ENCODE measurements at regions not wholly inside any gene's neighbourhood (a gene's known extent, or its start where the extent isn't known, plus 50 kb on each side); places are given as distances from the start of the nearest gene placed in this dataset.

DNA sequence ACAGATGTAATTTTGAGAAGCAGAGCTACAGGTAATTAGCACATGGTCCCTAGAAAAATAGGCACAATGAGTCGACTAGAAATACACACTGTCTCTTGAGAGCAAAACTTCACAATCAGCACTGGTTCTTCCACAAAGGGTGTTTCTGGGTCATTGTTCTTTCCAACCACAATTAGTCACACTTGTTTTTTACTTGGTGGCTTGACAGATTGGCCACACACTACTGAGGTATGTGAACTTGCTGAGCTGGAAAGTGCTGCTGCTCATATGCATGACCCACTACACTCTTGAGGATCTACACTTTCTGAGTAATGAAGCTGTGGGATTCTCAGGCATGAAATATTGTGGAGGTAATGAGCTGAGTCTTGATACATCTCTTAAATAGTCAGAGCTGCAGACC lies 347.7 kb downstream of the BCKDHB start:
- Mint-ChIP-seq H3K27me3 (ENCODE audit: insufficient read depth) (no peaks in the 10 kb centered on the region), H3K4me3 (peak overlapping the region; percentile 53; the same call in 1 of the 2 replicates), H3K27ac (peak overlapping the region; percentile 80), H3K4me1 (ENCODE audit: low read depth) (peaks cover 72% of the 10 kb centered on the region), H3K36me3 (ENCODE audit: low read depth) (peaks cover 5% of the 10 kb centered on the region), H3K9me3 (no peaks in the 10 kb centered on the region)
- peak; percentile 94 for DNase-seq
- TF ChIP-seq, protein P1, sequence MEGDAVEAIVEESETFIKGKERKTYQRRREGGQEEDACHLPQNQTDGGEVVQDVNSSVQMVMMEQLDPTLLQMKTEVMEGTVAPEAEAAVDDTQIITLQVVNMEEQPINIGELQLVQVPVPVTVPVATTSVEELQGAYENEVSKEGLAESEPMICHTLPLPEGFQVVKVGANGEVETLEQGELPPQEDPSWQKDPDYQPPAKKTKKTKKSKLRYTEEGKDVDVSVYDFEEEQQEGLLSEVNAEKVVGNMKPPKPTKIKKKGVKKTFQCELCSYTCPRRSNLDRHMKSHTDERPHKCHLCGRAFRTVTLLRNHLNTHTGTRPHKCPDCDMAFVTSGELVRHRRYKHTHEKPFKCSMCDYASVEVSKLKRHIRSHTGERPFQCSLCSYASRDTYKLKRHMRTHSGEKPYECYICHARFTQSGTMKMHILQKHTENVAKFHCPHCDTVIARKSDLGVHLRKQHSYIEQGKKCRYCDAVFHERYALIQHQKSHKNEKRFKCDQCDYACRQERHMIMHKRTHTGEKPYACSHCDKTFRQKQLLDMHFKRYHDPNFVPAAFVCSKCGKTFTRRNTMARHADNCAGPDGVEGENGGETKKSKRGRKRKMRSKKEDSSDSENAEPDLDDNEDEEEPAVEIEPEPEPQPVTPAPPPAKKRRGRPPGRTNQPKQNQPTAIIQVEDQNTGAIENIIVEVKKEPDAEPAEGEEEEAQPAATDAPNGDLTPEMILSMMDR (IDR thresholded peaks at IDR 0.05): no peak

DNA sequence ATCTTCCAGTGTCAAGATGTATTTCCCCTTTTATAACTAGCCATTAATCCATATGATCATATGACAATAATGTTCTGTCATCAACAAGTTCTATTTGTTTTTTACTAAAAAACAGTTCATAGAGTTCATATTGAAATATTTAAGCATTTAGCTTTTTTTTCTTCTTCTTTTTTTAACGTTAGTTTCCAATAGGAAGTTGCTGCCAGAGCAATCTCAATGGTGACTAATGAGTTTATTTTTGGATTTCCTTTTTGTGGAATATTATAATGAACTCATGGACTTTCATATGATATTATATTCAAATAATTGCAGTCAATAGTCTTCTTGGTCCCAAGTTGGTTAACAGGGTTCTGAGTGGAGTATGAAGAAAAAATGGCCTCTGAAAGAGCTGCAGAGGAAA lies 343.3 kb downstream of the BCKDHB start:
- Mint-ChIP-seq H3K27me3 (ENCODE audit: insufficient read depth) (no peaks in the 10 kb centered on the region), H3K27ac (peak overlapping the region; percentile 37), H3K4me1 (ENCODE audit: low read depth) (peaks cover 50% of the 10 kb centered on the region), H3K9me3 (peaks cover 10% of the 10 kb centered on the region), H3K4me3 (no peak overlapping the region), H3K36me3 (ENCODE audit: low read depth) (peaks cover 28% of the 10 kb centered on the region)
- DNase-seq: no peak
- TF ChIP-seq, protein P1 (IDR thresholded peaks at IDR 0.05): no peak

DNA sequence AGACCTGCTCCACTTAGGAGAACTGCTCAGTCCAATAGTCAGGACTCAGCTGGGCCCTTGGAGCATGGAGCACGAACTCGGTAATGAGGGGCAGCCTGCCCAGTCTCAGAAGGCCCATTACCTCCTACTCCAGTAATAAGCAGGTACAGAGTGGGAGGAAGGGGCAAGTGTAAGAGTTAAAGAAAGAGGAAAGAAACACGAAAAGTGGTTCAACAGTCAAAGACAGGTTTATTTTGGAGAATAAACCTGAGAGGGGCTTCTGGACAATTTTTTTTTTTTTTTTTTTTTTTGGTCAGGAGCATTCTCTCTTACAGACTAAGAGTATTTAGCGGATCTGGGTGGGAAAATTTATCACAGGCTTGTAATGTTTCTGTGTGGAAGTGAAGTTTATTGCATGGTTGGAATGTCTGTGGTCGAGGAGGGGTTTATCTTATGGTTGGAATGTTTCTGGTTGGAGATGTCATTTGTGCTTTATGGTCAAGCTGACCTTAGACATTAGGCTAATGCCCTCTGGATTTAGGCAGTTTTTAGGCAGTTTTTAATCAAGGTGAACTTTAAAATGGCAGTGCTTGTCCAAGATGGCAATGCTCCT lies 340.1 kb downstream of the BCKDHB start:
- Mint-ChIP-seq H3K27ac (no peak overlapping the region), H3K27me3 (ENCODE audit: insufficient read depth) (no peaks in the 10 kb centered on the region), H3K9me3 (peaks cover 10% of the 10 kb centered on the region), H3K4me1 (ENCODE audit: low read depth) (peaks cover 42% of the 10 kb centered on the region), H3K36me3 (ENCODE audit: low read depth) (peaks cover 28% of the 10 kb centered on the region), H3K4me3 (no peak overlapping the region)
- TF ChIP-seq, protein P1 (IDR thresholded peaks at IDR 0.05): no peak
- DNase-seq: no peak

DNA sequence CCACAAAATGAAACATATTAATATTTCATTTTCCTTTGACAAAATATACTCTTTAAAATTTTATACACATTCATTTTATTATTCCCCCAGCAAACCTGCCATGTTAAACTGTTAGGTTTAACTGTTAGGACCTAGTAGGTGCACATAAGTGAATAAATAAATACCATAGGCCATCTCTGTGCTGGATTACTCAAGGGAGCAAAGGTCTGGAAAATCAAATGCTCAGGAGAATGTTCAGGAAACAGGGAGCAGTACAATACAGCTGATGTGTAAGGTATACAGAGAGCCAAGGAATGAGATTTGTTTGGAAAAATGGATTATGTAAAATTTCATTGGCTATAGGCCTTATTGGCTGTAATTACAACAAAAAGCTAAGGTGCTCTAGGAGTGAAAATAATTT lies 339.3 kb downstream of the BCKDHB start:
- no peaks in the 10 kb centered on the region for H3K27me3 Mint-ChIP-seq (ENCODE audit: insufficient read depth)
- no peak overlapping the region for H3K4me3 Mint-ChIP-seq
- DNase-seq: no peak
- H3K9me3 Mint-ChIP-seq: peaks cover 10% of the 10 kb centered on the region
- TF ChIP-seq, protein P1 (IDR thresholded peaks at IDR 0.05): no peak
- no peak overlapping the region for H3K27ac Mint-ChIP-seq
- peaks cover 28% of the 10 kb centered on the region for H3K36me3 Mint-ChIP-seq (ENCODE audit: low read depth)
- peaks cover 50% of the 10 kb centered on the region for H3K4me1 Mint-ChIP-seq (ENCODE audit: low read depth)

DNA sequence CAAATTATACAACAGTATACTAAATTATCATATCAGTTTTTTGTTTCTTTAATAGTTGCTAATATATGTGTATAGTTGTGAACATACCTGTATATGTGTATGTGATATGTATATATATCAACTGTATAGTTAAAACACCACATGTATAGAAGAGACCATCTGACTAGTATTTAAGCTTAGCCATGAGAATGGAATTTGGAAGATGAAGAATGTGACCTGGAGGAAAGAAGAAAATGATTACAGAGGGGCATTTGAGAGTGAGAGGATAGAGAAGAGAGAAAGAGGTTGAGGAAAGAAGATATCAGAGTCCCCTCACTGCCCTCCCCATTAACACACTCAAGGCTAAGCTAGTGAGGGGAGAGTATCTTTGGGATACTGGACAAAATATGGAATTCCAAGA lies 335.9 kb downstream of the BCKDHB start:
- peaks cover 10% of the 10 kb centered on the region for H3K9me3 Mint-ChIP-seq
- DNase-seq: no peak
- H3K4me3 Mint-ChIP-seq: no peak overlapping the region
- TF ChIP-seq, protein P1 (IDR thresholded peaks at IDR 0.05): no peak
- H3K27me3 Mint-ChIP-seq (ENCODE audit: insufficient read depth): no peaks in the 10 kb centered on the region
- peak overlapping the region; percentile 31 for H3K27ac Mint-ChIP-seq
- peaks cover 67% of the 10 kb centered on the region for H3K4me1 Mint-ChIP-seq (ENCODE audit: low read depth)
- peaks cover 23% of the 10 kb centered on the region; the same call in 1 of the 2 replicates for H3K36me3 Mint-ChIP-seq (ENCODE audit: low read depth)
